Endothelial cell of umbilical vein (primary cell): ENCODE measurements at regions not wholly inside any gene's neighbourhood (a gene's known extent, or its start where the extent isn't known, plus 50 kb on each side); places are given as distances from the start of the nearest gene placed in this dataset.

Experiments used
- CTCF ChIP-seq, 2 donors: IDR thresholded peaks; 1 replicate in 1 of 2; 2 replicates in 1 of 2; pipeline ENCODE4 v1.5.1; 2011; ENCODE audit warnings: low read length in 2 of 2, mild to moderate bottlenecking in 2 of 2, moderate library complexity in 2 of 2, control low read depth in 1 of 2, inconsistent platforms in 1 of 2, low read depth in 1 of 2; ENCODE audit not compliant: insufficient read depth in 1 of 2; ENCODE audit errors: extremely low read depth in 1 of 2
- EZH2 ChIP-seq: IDR thresholded peaks from 2 replicates; pipeline ENCODE4 v1.6.1; 2012; ENCODE audit warnings: borderline replicate concordance, low read depth, mild to moderate bottlenecking, moderate library complexity, low read length, inconsistent platforms; ENCODE audit not compliant: severe bottlenecking
- FOS ChIP-seq: IDR thresholded peaks from 2 replicates; pipeline ENCODE4 v1.6.1; 2011; ENCODE audit warnings: mild to moderate bottlenecking, low read length, moderate library complexity, borderline replicate concordance; ENCODE audit not compliant: insufficient read depth
- GATA2 ChIP-seq: IDR thresholded peaks from 2 replicates; pipeline ENCODE4 v1.7.0; 2011; ENCODE audit warnings: low read depth, mild to moderate bottlenecking, moderate library complexity, mixed read lengths, low read length; ENCODE audit not compliant: insufficient read length, insufficient read depth
- MAX ChIP-seq: IDR thresholded peaks from 2 replicates; pipeline ENCODE4 v1.6.1; 2011; ENCODE audit not compliant: insufficient read depth, insufficient read length
- POLR2A ChIP-seq: IDR thresholded peaks from 2 replicates; pipeline ENCODE4 v1.6.1; 2012; ENCODE audit warnings: low read depth, mild to moderate bottlenecking, control low read depth, low read length
- POLR2AphosphoS5 ChIP-seq: IDR thresholded peaks from 2 replicates; pipeline ENCODE4 v1.6.1; 2012; ENCODE audit warnings: low read depth, mild to moderate bottlenecking, control low read depth, low read length, moderate library complexity; ENCODE audit not compliant: insufficient read depth

GRCh38 chr22:49181942-49182341 is 645.7 kb downstream of the BRD1 start:
- no peak for TF ChIP-seq CTCF (IDR thresholded peaks at IDR 0.05; ENCODE audit: extremely low read depth in 1 of 2, insufficient read depth in 1 of 2, low read depth in 1 of 2, low read length in 2 of 2)
- no peak for TF ChIP-seq EZH2
- no peak for TF ChIP-seq POLR2A
- TF ChIP-seq MAX: no peak
- no peak for TF ChIP-seq GATA2
- no peak for TF ChIP-seq POLR2AphosphoS5
- no peak for TF ChIP-seq FOS
